ENCODE measurements at regions not wholly inside any gene's neighbourhood (a gene's known extent, or its start where the extent isn't known, plus 50 kb on each side); places are given as distances from the start of the nearest gene placed in this dataset.

DNA sequence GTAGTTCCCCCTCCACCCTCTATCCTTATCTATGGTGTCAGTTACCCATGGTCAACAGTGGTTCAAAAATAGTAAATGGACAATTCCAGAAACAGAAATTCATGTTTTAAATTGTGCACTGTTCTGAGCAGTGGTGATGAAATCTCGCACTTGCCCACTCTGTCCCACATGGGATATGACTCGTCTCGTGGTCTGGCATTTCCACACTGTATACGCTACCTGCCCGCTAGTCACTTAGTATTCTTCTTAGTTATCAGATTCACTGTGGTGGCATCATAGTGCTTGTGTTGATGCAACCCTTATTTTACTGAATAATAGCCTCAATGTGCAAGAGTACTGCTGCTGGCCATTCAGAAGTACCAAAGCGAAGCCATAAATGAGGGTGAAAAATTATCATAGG, 507.0 kb downstream of the SNAPC1 start:
- DNase-seq (ENCODE audit: low read depth in 2 of 2) = no peak

DNA sequence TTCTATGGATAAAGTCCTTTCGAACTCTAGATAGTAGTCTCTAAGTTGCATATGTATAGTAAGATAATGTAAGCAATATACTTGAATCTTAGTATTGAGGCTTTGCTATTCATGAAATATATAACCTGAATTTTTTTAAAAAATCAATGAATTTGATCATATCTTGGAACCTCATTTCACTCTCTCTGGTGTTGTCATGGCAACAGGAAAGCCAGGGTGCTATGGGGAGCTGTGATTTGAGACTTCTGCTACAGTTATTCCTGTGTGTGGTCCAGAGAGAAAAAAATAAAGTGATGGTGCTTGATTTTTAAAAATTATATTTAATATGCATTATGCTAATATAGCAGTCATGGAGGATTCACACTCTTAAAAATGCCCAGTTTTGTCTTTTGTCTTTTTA, 508.0 kb downstream of the SNAPC1 start:
- DNase-seq (ENCODE audit: low read depth in 2 of 2) = no peak

DNA sequence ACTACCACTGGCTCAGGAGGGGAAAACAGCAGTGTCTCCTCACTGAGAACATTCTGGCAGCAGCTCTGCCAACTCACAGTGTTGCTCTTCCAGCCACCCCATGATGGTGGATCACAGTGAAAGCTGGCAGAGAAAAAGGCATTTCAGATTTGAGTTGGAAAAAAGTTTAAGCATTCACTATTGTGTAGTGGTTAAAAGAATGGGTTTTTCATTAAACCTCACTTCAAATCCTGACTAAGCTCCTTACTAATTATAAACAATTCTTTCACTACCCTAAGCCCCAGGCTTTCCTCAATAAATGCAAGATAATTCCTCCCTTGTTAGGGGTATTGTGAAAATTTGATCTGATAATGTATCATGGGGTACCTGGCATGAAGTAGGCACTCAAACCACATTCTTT, 518.1 kb downstream of the SNAPC1 start:
- no peak for DNase-seq (ENCODE audit: low read depth in 2 of 2)

DNA sequence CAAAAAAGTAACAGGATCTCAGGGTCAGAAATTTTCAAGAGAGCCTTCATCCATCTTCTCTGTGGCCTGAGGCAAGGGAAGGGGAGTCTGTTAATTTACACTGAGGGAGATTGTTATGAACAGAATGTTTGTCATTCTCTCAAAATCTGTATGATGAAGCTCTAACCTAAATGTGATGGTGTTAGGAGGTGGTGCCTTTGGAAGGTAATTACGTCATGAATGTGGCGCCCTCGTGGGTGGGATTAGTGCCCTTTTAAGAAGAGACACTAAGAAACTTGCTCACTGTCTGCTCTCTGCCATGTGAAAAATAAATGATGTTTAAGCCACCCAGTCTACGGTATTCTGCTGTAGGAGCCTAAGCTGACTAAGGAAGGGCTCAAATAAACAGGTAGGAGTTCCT, 521.6 kb downstream of the SNAPC1 start:
- DNase-seq (ENCODE audit: low read depth in 2 of 2) = no peak

DNA sequence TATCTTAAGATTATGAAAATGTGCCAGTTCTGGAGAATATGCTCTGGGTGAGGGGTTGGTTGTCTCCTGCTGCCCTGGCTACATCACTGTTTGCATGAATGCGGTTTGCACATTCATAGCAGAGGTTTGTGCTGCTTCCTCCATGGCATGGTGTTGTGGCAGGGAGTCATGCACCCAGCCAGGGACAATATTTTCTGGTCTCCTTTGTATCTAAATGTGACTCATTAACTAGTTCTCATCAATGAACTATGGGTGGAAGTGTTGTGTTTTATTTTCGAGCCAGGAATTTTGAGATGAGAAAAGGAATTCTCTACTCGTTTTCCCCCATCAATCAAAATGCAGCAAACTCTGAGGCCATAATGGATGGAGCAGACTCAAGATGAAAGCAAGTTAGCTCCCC, 527.3 kb downstream of the SNAPC1 start:
- no peak for DNase-seq (ENCODE audit: low read depth in 2 of 2)

DNA sequence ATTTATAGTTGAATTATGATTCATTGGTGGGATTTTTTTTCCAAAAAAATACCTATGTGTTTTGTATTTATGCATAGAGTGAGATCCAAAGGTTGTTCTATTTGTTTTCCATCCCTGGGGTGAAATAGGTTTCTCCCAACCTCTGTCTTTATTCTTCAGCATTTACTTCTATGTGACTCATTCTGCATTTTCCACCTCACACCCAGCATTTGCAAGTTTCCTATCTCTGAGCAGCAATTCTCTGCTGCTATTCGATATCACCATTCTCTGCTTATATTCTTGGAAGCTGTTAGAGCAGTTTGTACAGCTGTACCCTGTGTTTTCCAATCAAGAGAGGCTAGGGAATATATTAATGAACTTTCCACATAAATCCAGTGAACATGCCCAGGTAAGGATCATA, 538.9 kb downstream of the SNAPC1 start:
- no peak for DNase-seq (ENCODE audit: low read depth in 2 of 2)

DNA sequence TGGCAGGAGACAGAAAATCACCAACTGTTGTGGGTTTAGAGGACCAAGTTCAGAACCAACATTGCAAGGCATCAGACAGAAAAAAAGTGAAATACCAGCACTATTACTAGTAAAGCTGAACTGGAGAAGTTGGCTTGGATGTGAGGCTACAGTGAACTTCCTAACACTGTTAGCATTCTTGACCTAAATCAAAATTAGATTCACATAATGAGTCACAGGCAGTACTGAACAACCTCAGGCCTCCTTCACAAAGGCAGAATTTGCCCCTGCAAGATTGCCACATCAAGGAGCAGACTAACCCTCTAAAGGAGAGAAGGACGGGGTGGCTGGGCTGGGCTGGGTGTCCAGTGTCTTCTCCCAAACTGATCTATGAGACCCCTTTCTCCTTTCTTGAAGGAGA, 539.7 kb downstream of the SNAPC1 start:
- DNase-seq (ENCODE audit: low read depth in 2 of 2) = no peak

DNA sequence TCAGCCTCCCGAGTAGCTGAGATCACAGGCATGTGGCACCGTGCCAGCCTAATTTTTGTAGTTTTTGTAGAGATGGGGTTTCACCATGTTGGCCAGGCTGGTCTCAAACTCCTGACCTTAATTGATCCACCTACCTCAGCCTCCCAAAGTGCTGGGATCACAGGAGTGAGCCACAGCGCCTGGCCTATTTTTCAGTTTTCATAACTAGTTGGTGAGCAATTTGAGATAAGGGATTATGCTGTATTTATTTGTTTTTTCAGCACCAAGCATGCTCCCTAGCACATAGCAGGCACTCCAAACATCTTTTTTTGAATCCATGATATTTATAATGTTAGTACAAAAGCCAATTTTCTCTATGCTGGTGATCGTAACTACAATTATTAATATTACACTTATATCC, 541.2 kb downstream of the SNAPC1 start:
- no peak for DNase-seq (ENCODE audit: low read depth in 2 of 2)

DNA sequence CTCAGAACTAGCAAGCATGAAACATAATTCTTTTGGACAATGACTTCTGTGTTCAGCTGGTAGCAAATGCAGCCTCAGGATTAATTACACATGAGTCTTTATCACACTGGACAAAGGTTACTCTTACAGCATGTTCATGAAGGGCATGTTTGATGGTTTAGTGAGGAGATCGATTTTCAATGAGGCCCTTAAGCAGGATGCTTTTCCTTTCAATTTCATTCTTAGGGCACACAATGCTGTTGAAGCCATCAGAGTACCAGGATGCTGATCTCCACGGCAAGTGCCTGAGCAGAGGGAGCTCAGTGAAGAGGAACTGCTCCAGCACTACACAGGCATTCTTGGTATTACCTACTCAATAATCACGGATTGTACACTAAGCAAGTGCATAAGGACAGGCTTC, 542.0 kb downstream of the SNAPC1 start:
- no peak for DNase-seq (ENCODE audit: low read depth in 2 of 2)

DNA sequence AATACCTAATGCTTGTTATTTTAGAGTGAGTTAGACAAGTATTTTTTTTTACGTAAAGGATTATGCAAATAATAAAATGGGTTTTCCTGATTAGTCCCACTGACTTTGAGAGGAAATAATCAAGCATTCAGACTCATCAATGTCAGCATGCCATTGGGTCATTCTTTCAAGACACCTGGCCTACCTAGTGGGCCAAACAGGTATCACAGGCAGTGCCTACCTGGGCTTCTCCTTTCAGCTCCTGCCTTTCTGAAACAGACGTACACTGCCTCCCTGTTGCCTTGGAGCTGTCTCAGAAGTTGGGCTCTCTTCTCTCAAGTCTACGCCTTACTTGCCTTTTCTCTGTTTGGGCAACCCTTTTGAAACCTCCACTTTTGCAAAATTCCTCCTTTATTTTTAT, 545.6 kb downstream of the SNAPC1 start:
- DNase-seq (ENCODE audit: low read depth in 2 of 2) = no peak

DNA sequence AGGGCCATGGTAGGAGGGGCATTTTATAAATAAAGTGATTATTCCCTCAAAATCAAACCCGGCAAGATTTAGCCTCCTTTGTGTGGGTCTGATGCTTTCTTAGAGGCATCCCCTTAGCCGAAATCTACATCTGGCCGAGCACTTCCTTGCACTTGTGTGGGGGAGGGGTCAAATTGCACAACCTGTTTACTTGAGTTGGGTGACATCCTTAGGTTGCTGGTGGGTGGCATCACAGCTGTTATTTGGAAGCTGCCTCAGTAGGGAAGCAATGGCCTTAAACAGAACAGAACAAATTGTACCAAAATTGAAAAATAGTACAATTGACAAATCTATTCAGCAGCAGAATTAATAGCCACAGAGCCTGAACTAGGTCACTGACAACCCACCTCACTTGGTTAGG, 546.1 kb downstream of the SNAPC1 start:
- DNase-seq (ENCODE audit: low read depth in 2 of 2) = no peak

DNA sequence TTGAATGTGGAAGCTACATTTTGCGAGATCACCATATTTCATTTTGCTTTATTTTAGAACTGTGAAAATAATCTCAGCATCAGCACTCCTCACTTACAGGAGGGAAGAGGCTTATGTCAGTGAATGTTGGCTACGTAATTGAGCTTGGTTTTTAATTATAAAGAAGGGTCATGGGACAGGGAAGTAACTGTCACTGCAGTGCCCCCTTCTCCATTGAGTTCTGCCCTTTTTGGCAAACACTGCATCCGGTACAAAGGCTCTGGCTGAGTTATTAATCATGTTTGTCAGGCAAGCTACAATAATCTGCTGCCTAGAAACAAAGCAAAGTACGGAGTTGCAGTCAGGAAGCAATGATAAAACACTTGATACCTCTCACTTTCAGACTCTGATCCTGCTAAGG, 546.7 kb downstream of the SNAPC1 start:
- no peak for DNase-seq (ENCODE audit: low read depth in 2 of 2)

DNA sequence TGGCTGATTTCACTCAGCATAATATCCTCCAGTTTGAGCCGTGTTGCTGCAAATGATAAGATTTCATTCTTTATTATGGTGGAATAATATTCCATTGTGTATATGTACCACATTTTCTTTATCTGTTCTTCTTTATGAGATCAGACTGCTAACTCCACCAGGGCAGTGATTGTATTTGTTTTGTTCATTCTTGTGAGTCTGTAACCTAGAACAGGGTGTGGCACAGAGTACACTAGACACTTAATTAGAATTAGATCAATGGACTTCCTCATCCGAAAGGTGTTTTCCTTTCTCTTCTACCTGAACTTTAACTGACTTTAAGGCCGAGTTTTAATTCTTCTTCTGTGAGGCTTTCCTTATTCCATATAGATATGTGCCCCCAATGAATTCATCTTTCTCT, 551.0 kb downstream of the SNAPC1 start:
- no peak for DNase-seq (ENCODE audit: low read depth in 2 of 2)

DNA sequence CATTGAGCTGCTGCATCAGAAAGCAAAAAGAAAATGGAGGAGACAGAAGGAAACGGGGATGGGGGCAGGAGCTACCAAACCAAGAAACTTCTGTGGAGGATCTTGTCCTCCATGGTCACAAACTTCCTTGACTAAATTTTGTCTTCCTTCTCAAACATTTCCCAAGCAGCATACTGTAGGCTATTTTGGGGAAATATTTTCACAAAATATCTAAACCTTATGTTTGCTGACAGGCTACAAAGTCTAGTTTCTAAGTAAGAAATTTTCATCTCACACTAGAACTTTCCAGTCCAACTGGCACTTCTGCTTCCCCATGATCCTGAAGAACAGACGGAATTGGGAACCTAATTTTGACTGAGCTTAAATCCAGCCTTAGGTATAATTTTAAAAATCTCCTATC, 552.0 kb downstream of the SNAPC1 start:
- DNase-seq (ENCODE audit: low read depth in 2 of 2) = no peak

DNA sequence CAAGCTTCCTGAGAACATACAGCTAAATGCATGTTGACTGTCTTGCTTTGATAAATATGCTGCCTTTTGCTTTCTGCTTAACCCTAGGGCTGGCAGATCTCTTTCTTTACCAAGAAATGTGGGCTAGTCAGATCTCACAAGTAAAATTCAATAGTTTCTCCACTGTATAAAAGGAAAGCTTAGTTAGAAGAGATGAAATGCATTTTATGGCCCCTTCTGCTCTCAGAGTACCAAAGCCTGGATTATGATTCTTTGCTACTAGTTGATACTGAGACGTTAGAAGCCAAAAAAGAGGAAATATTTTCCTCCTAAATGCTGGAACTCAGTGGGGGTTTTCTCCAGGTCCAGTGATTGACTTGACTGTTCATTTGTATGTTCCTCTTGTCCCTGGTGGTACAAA, 552.7 kb downstream of the SNAPC1 start:
- no peak for DNase-seq (ENCODE audit: low read depth in 2 of 2)

DNA sequence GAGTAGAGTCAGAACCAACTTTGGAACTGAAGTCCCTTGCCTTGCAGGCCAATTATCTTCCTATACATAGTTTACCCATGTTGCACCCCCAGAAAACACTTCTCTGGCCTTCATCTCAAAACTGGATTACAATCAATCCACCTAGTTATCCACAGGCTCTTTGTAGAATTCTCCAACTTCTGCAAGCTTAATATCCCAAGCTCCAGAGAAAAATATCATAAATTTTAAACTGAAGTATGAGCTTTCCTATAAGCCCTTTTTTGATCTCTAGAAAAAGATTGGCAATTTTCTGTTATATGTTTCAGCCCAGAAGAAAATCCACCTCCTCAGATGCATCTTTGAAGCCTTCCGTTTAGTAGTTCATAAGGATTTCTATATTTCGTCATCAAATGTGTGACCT, 553.4 kb downstream of the SNAPC1 start:
- no peak for DNase-seq (ENCODE audit: low read depth in 2 of 2)

DNA sequence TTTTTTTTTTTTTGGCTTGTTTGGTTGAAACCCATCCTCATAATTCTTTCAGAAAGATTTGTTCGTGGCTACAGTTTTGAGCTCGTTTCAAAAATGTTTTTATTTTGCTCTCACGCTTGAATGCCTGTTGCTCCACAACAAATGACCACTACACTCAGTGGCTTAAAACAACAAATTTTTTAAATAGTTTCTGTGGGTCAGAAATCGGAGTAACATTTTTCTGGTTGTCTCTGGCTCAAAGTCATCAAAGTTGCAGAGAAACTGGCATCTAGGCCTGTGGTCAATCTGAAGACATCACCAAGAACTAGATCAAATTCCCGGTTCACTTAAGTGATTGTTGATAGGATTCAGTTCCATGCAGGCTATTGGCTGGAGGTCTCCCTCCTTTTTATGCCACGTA, 560.0 kb downstream of the SNAPC1 start:
- no peak for DNase-seq (ENCODE audit: low read depth in 2 of 2)

DNA sequence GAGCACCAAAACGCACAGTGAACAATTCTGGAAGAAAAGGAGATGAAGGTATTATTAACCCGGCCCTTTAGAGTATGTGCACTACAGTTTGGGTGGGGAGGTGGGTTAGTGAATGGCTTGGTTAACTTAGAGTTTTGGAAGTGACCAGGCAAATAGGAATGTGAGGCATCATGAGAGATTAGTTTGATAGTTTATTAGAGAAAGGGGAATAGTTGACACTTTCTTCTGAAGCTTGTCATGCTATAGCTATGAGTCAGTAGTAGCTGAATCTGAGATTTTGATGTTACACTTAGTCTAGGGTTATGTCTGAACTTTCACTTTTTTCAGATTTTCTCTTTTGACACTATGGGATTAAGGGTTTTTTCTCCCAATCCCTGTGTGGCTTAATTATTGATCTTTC, 567.2 kb downstream of the SNAPC1 start:
- no peak for DNase-seq (ENCODE audit: low read depth in 2 of 2)

DNA sequence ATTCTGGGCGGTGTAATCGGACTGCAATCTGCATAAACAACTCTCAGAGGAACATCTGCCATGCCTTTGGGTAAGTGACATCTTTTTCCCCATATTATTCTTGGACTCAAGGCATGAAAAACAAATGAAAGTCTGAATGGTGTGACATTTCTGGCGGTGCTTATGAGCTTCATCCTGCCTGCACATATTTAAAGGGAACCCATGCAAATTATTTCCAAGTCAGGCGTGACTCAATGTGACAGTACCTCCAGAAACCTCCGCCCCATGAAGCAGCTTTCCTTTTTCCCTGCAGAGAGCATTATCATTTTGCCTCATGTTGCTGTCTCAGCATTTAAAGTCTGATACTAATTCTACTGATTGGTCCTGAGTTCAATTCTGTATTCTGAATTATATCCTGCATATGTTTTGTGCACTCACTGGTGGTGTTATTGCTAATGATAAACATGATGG, 585.4 kb downstream of the SNAPC1 start:
- no peak for DNase-seq (ENCODE audit: low read depth in 2 of 2)

DNA sequence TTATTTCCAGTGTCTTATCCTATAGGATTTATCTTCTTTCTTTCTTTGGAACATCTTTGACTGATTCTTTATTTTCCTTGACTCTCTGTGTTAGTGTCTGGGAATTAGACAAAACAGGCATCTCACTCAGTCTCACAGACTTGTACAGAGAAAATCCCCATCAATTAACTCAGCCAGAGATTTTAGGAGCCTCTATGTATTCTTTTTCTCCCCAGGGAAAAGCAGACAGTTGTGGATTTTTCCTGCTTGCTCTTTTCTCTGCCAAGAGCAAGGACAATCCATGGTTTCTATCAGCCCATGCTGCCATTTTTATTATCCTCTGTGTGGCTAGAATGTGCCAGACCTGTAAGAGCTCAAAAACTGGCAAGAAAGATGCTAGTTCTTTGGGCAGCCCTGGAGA, 595.1 kb downstream of the SNAPC1 start:
- DNase-seq (ENCODE audit: low read depth in 2 of 2) = no peak

DNA sequence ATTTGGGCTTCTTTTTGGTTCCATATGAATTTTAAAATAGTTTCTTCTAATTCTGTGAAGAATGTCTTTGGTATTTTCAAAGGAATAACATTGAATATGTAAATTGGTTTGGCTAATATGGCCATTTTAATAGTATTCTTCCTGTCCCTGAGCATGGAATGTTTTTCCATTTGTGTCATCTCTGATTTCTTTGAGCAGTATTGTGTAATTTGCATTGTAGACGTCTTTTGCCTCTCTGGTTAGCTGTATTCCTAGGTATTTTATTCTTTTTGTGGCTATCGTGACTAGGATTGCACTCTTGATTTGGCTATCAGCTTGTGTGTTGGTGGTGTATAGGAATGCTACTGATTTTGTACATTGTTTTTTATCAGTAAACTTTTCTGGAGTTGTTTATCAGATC, 601.9 kb downstream of the SNAPC1 start:
- no peak for DNase-seq (ENCODE audit: low read depth in 2 of 2)

DNA sequence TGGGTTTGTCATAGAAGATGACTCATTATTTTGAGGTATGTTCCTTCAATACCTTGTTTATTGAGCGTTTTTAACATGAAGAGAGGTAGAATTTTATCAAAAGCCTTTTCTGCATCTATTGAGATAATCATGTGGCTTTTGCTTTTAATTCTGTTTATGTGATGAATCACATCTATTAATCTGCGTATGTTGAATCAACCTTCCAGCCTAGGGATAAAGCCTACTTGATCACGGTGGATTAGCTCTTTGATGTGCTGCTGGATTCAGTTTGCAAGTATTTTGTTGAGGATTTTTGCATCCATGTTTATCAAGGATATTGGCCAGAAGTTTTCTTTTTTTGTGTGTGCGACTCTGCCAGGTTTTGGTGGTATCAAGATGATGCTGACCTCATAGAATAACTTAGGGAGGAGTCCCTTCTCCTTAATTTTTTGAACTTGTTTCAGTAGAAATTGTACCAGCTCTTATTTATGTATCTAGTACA, 602.6 kb downstream of the SNAPC1 start:
- no peak for DNase-seq (ENCODE audit: low read depth in 2 of 2)

DNA sequence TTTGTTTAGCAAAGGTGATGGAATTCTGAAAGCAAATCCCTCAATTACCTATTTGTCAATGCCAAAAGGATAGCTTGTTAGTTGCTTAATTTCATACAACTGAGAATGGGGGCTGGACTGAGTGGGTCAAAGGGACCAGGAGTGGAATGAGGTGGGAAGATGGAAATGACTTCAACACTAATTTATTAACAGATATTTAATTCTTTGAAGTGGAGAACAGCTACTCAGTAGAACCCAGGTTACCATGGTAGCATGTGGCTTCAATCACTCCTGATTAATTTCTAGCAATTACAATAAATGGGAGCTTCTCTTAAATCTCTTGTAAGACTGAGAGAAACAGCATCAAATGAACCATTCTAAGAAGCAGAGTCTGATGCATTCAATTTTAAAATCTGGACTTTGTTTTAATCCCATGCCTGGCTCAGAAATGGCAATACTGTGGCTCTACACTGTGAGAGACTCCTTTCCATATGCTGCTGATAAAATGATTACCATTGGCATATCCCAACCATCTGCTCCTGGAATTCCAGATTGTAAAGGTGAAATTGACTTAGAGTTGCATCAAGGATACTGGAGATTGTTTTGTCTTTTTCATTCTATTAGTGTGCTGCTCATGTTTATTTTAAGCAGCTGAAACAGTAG, 607.8 kb downstream of the SNAPC1 start:
- no peak for DNase-seq (ENCODE audit: low read depth in 2 of 2)

DNA sequence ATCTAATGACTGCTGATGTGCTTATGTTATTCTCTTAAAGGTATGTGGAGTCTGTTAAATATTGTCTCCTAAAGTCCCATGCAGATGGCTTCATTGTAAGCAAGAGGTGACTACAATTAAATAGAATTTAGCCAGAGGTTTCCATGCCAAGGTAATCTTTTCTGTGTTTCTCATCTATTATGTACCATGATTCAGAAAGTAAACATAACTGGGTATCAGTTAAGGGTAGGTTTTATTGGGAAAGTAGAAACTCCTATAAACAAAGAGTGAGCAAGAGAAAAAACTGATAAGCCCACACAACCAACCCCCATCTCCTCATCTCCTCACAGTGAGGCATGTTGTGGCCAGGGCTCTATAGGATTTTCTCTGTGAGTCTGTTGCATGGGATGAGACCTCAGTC, 611.7 kb downstream of the SNAPC1 start:
- DNase-seq (ENCODE audit: low read depth in 2 of 2) = no peak
